SK-N-SH treated with all-trans-retinoic acid at 6 μM for 48 hours (cell line): ENCODE measurements at regions not wholly inside any gene's neighbourhood (a gene's known extent, or its start where the extent isn't known, plus 50 kb on each side); places are given as distances from the start of the nearest gene placed in this dataset.

ENCODE experiments used
- ARNTL ChIP-seq: fragments of 450-650 bp; formaldehyde crosslinking; IDR thresholded peaks from 2 replicates; pipeline ENCODE4 v1.5.0; 2020; ENCODE audit warnings: low read depth, mild to moderate bottlenecking, moderate library complexity, borderline replicate concordance
- CREB5 ChIP-seq: fragments of 250-450 bp; sonication (Bioruptor Pico); IDR thresholded peaks from 2 replicates; pipeline ENCODE4 v1.5.1; 2020; ENCODE audit warnings: low read depth, mild to moderate bottlenecking, moderate library complexity
- CSRNP3 ChIP-seq: fragments of 250-450 bp; sonication (Bioruptor Pico); IDR thresholded peaks from 2 replicates; pipeline ENCODE4 v1.5.1; 2021; ENCODE audit warnings: mild to moderate bottlenecking, moderate library complexity
- ESRRG ChIP-seq: fragments of 250-450 bp; sonication (Bioruptor Pico); IDR thresholded peaks from 2 replicates; pipeline ENCODE4 v1.6.1; 2021; ENCODE audit warnings: mild to moderate bottlenecking
- ISL1 ChIP-seq: fragments of 250-450 bp; sonication (Bioruptor Pico); IDR thresholded peaks from 2 replicates; pipeline ENCODE4 v2.1.2; 2022; ENCODE audit warnings: mild to moderate bottlenecking, moderate library complexity
- OSR1 ChIP-seq: fragments of 250-450 bp; sonication (Bioruptor Pico); IDR thresholded peaks from 2 replicates; pipeline ENCODE4 v1.8.0; 2022; ENCODE audit warnings: moderate library complexity, mild to moderate bottlenecking, inconsistent platforms
- PATZ1 ChIP-seq: fragments of 250-450 bp; sonication (Bioruptor Pico); IDR thresholded peaks from 2 replicates; pipeline ENCODE4 v1.8.0; 2020; ENCODE audit warnings: mild to moderate bottlenecking, moderate library complexity, borderline replicate concordance
- RARB ChIP-seq: fragments of 250-450 bp; sonication (Bioruptor Pico); IDR thresholded peaks from 2 replicates; pipeline ENCODE4 v1.8.0; 2021; ENCODE audit warnings: mild to moderate bottlenecking, moderate library complexity
- SNAI2 ChIP-seq: fragments of 250-450 bp; sonication (Bioruptor Pico); IDR thresholded peaks from 2 replicates; pipeline ENCODE4 v1.5.0; 2020; ENCODE audit warnings: mild to moderate bottlenecking, moderate library complexity
- ZNF70 ChIP-seq: fragments of 450-650 bp; formaldehyde crosslinking; IDR thresholded peaks from 2 replicates; pipeline ENCODE4 v1.5.0; 2020; ENCODE audit warnings: mild to moderate bottlenecking, moderate library complexity

GRCh38 chr12:59075968-59076490 is 155.7 kb upstream of the LRIG3 start:
- no peak for TF ChIP-seq CSRNP3 (CRISPR knock-in tag)
- no peak for TF ChIP-seq ARNTL
- no peak for TF ChIP-seq PATZ1 (CRISPR knock-in tag)
- no peak for TF ChIP-seq ISL1 (CRISPR knock-in tag)
- TF ChIP-seq RARB (CRISPR knock-in tag): no peak
- no peak for TF ChIP-seq CREB5 (CRISPR knock-in tag)
- no peak for TF ChIP-seq ESRRG (CRISPR knock-in tag)
- no peak for TF ChIP-seq SNAI2 (CRISPR knock-in tag)
- no peak for TF ChIP-seq OSR1 (CRISPR knock-in tag)
- no peak for TF ChIP-seq ZNF70 (CRISPR knock-in tag)
